ACC112 (cell line): ENCODE measurements at regions not wholly inside any gene's neighbourhood (a gene's known extent, or its start where the extent isn't known, plus 50 kb on each side); places are given as distances from the start of the nearest gene placed in this dataset.

Experiments
- H2AFZ ChIP-seq: fragments of 200-600 bp; sonication (generic); one replicate; pipeline ENCODE4 v1.6.0; 2017; ENCODE audit warnings: antibody characterized with exemption, low read length; ENCODE audit not compliant: unreplicated experiment
- H3K27ac ChIP-seq: fragments of 200-600 bp; sonication (generic); 2 replicates; pipeline ENCODE4 v1.5.1; 2014; ENCODE audit warnings: low read depth, mild to moderate bottlenecking, antibody characterized with exemption, low read length, moderate library complexity
- H3K27me3 ChIP-seq: fragments of 200-600 bp; sonication (generic); 2 replicates; pipeline ENCODE4 v1.6.1; 2014; ENCODE audit warnings: mild to moderate bottlenecking, antibody characterized with exemption, low read length, moderate library complexity, mixed read lengths; ENCODE audit not compliant: insufficient read depth
- H3K36me3 ChIP-seq: fragments of 200-600 bp; sonication (generic); 2 replicates; pipeline ENCODE4 v1.6.1; 2016; ENCODE audit warnings: mild to moderate bottlenecking, antibody characterized with exemption, low read length, moderate library complexity, mixed read lengths; ENCODE audit not compliant: insufficient read depth
- H3K4me1 ChIP-seq: fragments of 200-600 bp; sonication (generic); one replicate; pipeline ENCODE4 v1.6.1; 2016; ENCODE audit warnings: low read length, mixed read lengths; ENCODE audit not compliant: insufficient read depth, unreplicated experiment, control insufficient read depth
- H3K4me3 ChIP-seq: fragments of 200-600 bp; sonication (generic); 2 replicates; pipeline ENCODE4 v1.5.1; 2014; ENCODE audit warnings: mild to moderate bottlenecking, low read depth, low read length
- H3K79me2 ChIP-seq: fragments of 200-600 bp; sonication (generic); one replicate; pipeline ENCODE4 v1.6.0; 2016; ENCODE audit warnings: low read length; ENCODE audit not compliant: control insufficient read depth, unreplicated experiment, insufficient read depth

GRCh38 chr3:194070220-194070633, 65.7 kb upstream of the HES1 start:
- H3K36me3 ChIP-seq: no peaks in the 10 kb centered on the region
- H3K27me3 ChIP-seq: no peaks in the 10 kb centered on the region
- H2AFZ ChIP-seq: peak overlapping the region; percentile 72
- peak overlapping the region; percentile 77 for H3K27ac ChIP-seq
- H3K4me1 ChIP-seq: peaks cover 15% of the 10 kb centered on the region
- peak overlapping the region; percentile 53 for H3K4me3 ChIP-seq
- no peaks in the 10 kb centered on the region for H3K79me2 ChIP-seq

- Histone ChIP-seq H3K36me3 (no peaks in the 10 kb centered on the region), H3K79me2 (no peaks in the 10 kb centered on the region), H3K4me3 (peak overlapping the region; percentile 53), H3K27ac (peak overlapping the region; percentile 77), H3K4me1 (peaks cover 15% of the 10 kb centered on the region), H3K27me3 (no peaks in the 10 kb centered on the region), H2AFZ (peak overlapping the region; percentile 72)
Observed at GRCh38 chr3:194070634-194071409, 65.1 kb upstream of the HES1 start.

GRCh38 chr3:194072097-194072428, 63.9 kb upstream of the HES1 start:
- no peaks in the 10 kb centered on the region for H3K36me3 ChIP-seq
- peaks cover 15% of the 10 kb centered on the region for H3K4me1 ChIP-seq
- H3K79me2 ChIP-seq: no peaks in the 10 kb centered on the region
- H3K27ac ChIP-seq: no peak overlapping the region
- no peak overlapping the region for H3K4me3 ChIP-seq
- no peaks in the 10 kb centered on the region for H3K27me3 ChIP-seq
- no peak overlapping the region for H2AFZ ChIP-seq

- Histone ChIP-seq H3K4me1 (peaks cover 15% of the 10 kb centered on the region), H3K27me3 (peaks cover 2% of the 10 kb centered on the region; the same call in 1 of the 2 replicates), H3K79me2 (no peaks in the 10 kb centered on the region), H3K27ac (no peak overlapping the region), H3K4me3 (no peak overlapping the region), H2AFZ (no peak overlapping the region), H3K36me3 (no peaks in the 10 kb centered on the region)
Observed at GRCh38 chr3:194072691-194073279, 63.2 kb upstream of the HES1 start.

- no peak overlapping the region for H2AFZ ChIP-seq
- no peak overlapping the region for H3K4me3 ChIP-seq
- H3K36me3 ChIP-seq: no peaks in the 10 kb centered on the region
- no peak overlapping the region for H3K27ac ChIP-seq
- no peaks in the 10 kb centered on the region for H3K79me2 ChIP-seq
- H3K27me3 ChIP-seq: peaks cover 11% of the 10 kb centered on the region; the same call in 1 of the 2 replicates
- peaks cover 15% of the 10 kb centered on the region for H3K4me1 ChIP-seq
Observed at GRCh38 chr3:194073926-194074325, 62.0 kb upstream of the HES1 start.

GRCh38 chr3:194075088-194075615, 60.8 kb upstream of the HES1 start:
- Histone ChIP-seq H3K79me2 (no peaks in the 10 kb centered on the region), H3K27ac (no peak overlapping the region), H3K4me1 (peaks cover 4% of the 10 kb centered on the region), H2AFZ (no peak overlapping the region), H3K4me3 (no peak overlapping the region), H3K36me3 (no peaks in the 10 kb centered on the region), H3K27me3 (peaks cover 17% of the 10 kb centered on the region; the same call in 1 of the 2 replicates)

GRCh38 chr3:194075802-194076460, 60.0 kb upstream of the HES1 start:
- Histone ChIP-seq H2AFZ (no peak overlapping the region), H3K36me3 (no peaks in the 10 kb centered on the region), H3K4me1 (no peaks in the 10 kb centered on the region), H3K4me3 (no peak overlapping the region), H3K27me3 (peaks cover 24% of the 10 kb centered on the region; the same call in 1 of the 2 replicates), H3K79me2 (no peaks in the 10 kb centered on the region), H3K27ac (no peak overlapping the region)

GRCh38 chr3:194076475-194076874, 59.5 kb upstream of the HES1 start:
- Histone ChIP-seq H3K27ac (no peak overlapping the region), H3K4me1 (no peaks in the 10 kb centered on the region), H2AFZ (no peak overlapping the region), H3K79me2 (no peaks in the 10 kb centered on the region), H3K36me3 (no peaks in the 10 kb centered on the region), H3K4me3 (no peak overlapping the region), H3K27me3 (peaks cover 29% of the 10 kb centered on the region; the same call in 1 of the 2 replicates)

- Histone ChIP-seq H3K27ac (no peak overlapping the region), H2AFZ (no peak overlapping the region), H3K27me3 (peaks cover 34% of the 10 kb centered on the region), H3K4me3 (no peak overlapping the region), H3K36me3 (no peaks in the 10 kb centered on the region), H3K79me2 (no peaks in the 10 kb centered on the region), H3K4me1 (no peaks in the 10 kb centered on the region)
Observed at GRCh38 chr3:194077602-194078001, 58.3 kb upstream of the HES1 start.

- Histone ChIP-seq H3K27me3 (peaks cover 34% of the 10 kb centered on the region), H3K4me1 (no peaks in the 10 kb centered on the region), H2AFZ (no peak overlapping the region), H3K36me3 (no peaks in the 10 kb centered on the region), H3K27ac (no peak overlapping the region), H3K4me3 (no peak overlapping the region), H3K79me2 (no peaks in the 10 kb centered on the region)
Observed at GRCh38 chr3:194078045-194078821, 57.7 kb upstream of the HES1 start.
